MCF 10A (cell line): ENCODE measurements at regions not wholly inside any gene's neighbourhood (a gene's known extent, or its start where the extent isn't known, plus 50 kb on each side); places are given as distances from the start of the nearest gene placed in this dataset.

ENCODE experiments used
- BruUV-seq: library from RNA; stranded (reverse); fragments of 400-500 nt; replicated peaks from 2 replicates; lab custom pipeline; 2021; lab: Mats Ljungman, UMichigan
- CTCF ChIA-PET: fragments of 300-600 bp; sonication (Branson Sonifier 250); formaldehyde crosslinking; extraction: SDS; loops from one replicate; lab custom pipeline; 2021; ENCODE audit warnings: antibody characterized with exemption, inconsistent platforms; lab: Yijun Ruan, JAX
- POLR2A ChIA-PET: fragments of 300-600, 350-650 bp; sonication (Branson Sonifier 250); formaldehyde crosslinking; extraction: SDS; loops from one replicate; lab custom pipeline; 2020; ENCODE audit warnings: antibody characterized with exemption, inconsistent platforms; lab: Yijun Ruan, JAX
- DNase-seq: peaks from one replicate; pipeline ENCODE4 v3.0.0-alpha.2; 2018; ENCODE audit not compliant: unreplicated experiment
- H3K27ac Mint-ChIP-seq: one replicate; pipeline ENCODE4 v1.8.0; 2022; ENCODE audit warnings: mild to moderate bottlenecking, low read depth, mixed read lengths; ENCODE audit not compliant: unreplicated experiment
- H3K27me3 Mint-ChIP-seq: one replicate; pipeline ENCODE4 v1.8.0; 2022; ENCODE audit warnings: mixed read lengths; ENCODE audit not compliant: insufficient read depth, unreplicated experiment
- H3K36me3 Mint-ChIP-seq: one replicate; pipeline ENCODE4 v1.8.0; 2022; ENCODE audit warnings: mild to moderate bottlenecking, moderate library complexity, mixed read lengths; ENCODE audit not compliant: insufficient read depth, unreplicated experiment
- H3K4me1 Mint-ChIP-seq: one replicate; pipeline ENCODE4 v1.8.0; 2022; ENCODE audit warnings: mixed read lengths; ENCODE audit not compliant: insufficient read depth, unreplicated experiment
- H3K4me3 Mint-ChIP-seq: one replicate; pipeline ENCODE4 v1.8.0; 2022; ENCODE audit warnings: mild to moderate bottlenecking, moderate library complexity, mixed read lengths; ENCODE audit not compliant: unreplicated experiment
- H3K9me3 Mint-ChIP-seq: one replicate; pipeline ENCODE4 v1.8.0; 2022; ENCODE audit warnings: mixed read lengths; ENCODE audit not compliant: unreplicated experiment
- CTCF ChIP-seq: fragments of 200-600 bp; IDR thresholded peaks from one replicate; pipeline ENCODE4 v1.8.0; 2022; ENCODE audit warnings: antibody characterized with exemption, mild to moderate bottlenecking; ENCODE audit not compliant: unreplicated experiment
- intact Hi-C: fragments of 100-400 bp; cut with micrococcal nuclease; formaldehyde crosslinking; loops from 2 replicates; pipeline ENCODE4 v1.14.1; 2022

GRCh38 chr1:163538667-163539066 lies 216.9 kb downstream of the NUF2 start:
- Mint-ChIP-seq H3K9me3 (no peaks in the 10 kb centered on the region), H3K27ac (no peak overlapping the region), H3K4me3 (no peak overlapping the region), H3K36me3 (no peaks in the 10 kb centered on the region), H3K4me1 (no peaks in the 10 kb centered on the region), H3K27me3 (peaks cover 12% of the 10 kb centered on the region)
- POLR2A ChIA-PET: interaction anchor here (0.6 kb wide), 1 partner anchor 539 kb away, joined by 3 read pairs; no protein-coding TSS in a partner anchor
- intact Hi-C loops: no loop called here
- no TSS peak for BruUV-seq
- no peak for TF ChIP-seq CTCF
- CTCF ChIA-PET: interaction anchor here (0.7 to 7.6 kb wide), 5 partner anchors 11 to 1249 kb away, joined by 3 to 70 read pairs (median 5); no protein-coding TSS in a partner anchor
- no peak for DNase-seq

GRCh38 chr1:163540727-163541126 lies 219.0 kb downstream of the NUF2 start:
- intact Hi-C loops: no loop called here
- ChIA-PET POLR2A (no interaction called here), CTCF (interaction anchor here (0.5 to 7.6 kb wide), 3 partner anchors 13 to 1484 kb away, joined by 3 to 70 read pairs (median 3); no protein-coding TSS in a partner anchor)
- H3K36me3 Mint-ChIP-seq: no peaks in the 10 kb centered on the region
- H3K4me3 Mint-ChIP-seq: no peak overlapping the region
- DNase-seq: no peak
- no peak overlapping the region for H3K27ac Mint-ChIP-seq
- H3K4me1 Mint-ChIP-seq: no peaks in the 10 kb centered on the region
- BruUV-seq: no TSS peak
- no peaks in the 10 kb centered on the region for H3K9me3 Mint-ChIP-seq
- peaks cover 12% of the 10 kb centered on the region for H3K27me3 Mint-ChIP-seq
- no peak for TF ChIP-seq CTCF

GRCh38 chr1:163544441-163544840 lies 222.7 kb downstream of the NUF2 start:
- no TSS peak for BruUV-seq
- H3K36me3 Mint-ChIP-seq: no peaks in the 10 kb centered on the region
- H3K27me3 Mint-ChIP-seq: peaks cover 12% of the 10 kb centered on the region
- no peak overlapping the region for H3K27ac Mint-ChIP-seq
- peak; percentile 54 for DNase-seq
- TF ChIP-seq CTCF: no peak
- intact Hi-C loops: no loop called here
- no peaks in the 10 kb centered on the region for H3K4me1 Mint-ChIP-seq
- ChIA-PET POLR2A (no interaction called here), CTCF (interaction anchor here (0.7 to 1.6 kb wide), 7 partner anchors 9 to 1532 kb away, joined by 3 to 7 read pairs (median 3); no protein-coding TSS in a partner anchor)
- H3K9me3 Mint-ChIP-seq: no peaks in the 10 kb centered on the region
- no peak overlapping the region for H3K4me3 Mint-ChIP-seq

- intact Hi-C loops: no loop called here
- Mint-ChIP-seq H3K36me3 (no peaks in the 10 kb centered on the region), H3K9me3 (peaks cover 8% of the 10 kb centered on the region), H3K4me3 (no peak overlapping the region), H3K27ac (no peak overlapping the region), H3K27me3 (no peaks in the 10 kb centered on the region), H3K4me1 (no peaks in the 10 kb centered on the region)
- TF ChIP-seq CTCF: no peak
- CTCF ChIA-PET: interaction anchor here (0.7 to 1.6 kb wide), 4 partner anchors 10 to 1514 kb away, joined by 3 to 6 read pairs (median 5); no protein-coding TSS in a partner anchor
- POLR2A ChIA-PET: interaction anchor here (0.5 kb wide), 1 partner anchor 1664 kb away, joined by 5 read pairs; no protein-coding TSS in a partner anchor
- BruUV-seq: no TSS peak
- DNase-seq: no peak
Measured at GRCh38 chr1:163558162-163558561, 236.4 kb downstream of the NUF2 start.
